H7 (cell line): ENCODE measurements at regions not wholly inside any gene's neighbourhood (a gene's known extent, or its start where the extent isn't known, plus 50 kb on each side); places are given as distances from the start of the nearest gene placed in this dataset.
"Not testable (repeated sequence)": the region's sequence is repeated elsewhere in the genome, so short reads cannot be mapped to it uniquely, and the experiment has no call there.

Experiments
- DNase-seq: peaks from one replicate; pipeline ENCODE4 v3.0.0; 2012
- H3K27me3 ChIP-seq: 2 replicates; pipeline ENCODE4 v1.6.0; 2011; ENCODE audit warnings: mild to moderate bottlenecking, low read length; ENCODE audit not compliant: control insufficient read depth, insufficient read depth
- H3K36me3 ChIP-seq: replicated peaks from 2 replicates; pipeline ENCODE4 v1.5.1; 2011; ENCODE audit warnings: low read length; ENCODE audit not compliant: control insufficient read depth, insufficient read depth
- H3K4me3 ChIP-seq: 2 replicates; pipeline ENCODE4 v1.5.1; 2011; ENCODE audit warnings: low read depth, mild to moderate bottlenecking, control low read depth, low read length, moderate library complexity; ENCODE audit not compliant: insufficient read depth

GRCh38 chr12:126436041-126436440, 1370.8 kb downstream of the AACS start:
- no peak for DNase-seq
- H3K27me3 ChIP-seq: no peaks in the 10 kb centered on the region
- H3K36me3 ChIP-seq: no peaks in the 10 kb centered on the region
- H3K4me3 ChIP-seq: no peak overlapping the region

- Histone ChIP-seq H3K27me3 (no peaks in the 10 kb centered on the region), H3K36me3 (no peaks in the 10 kb centered on the region), H3K4me3 (no peak overlapping the region)
- DNase-seq: no peak
These were observed 1372.7 kb downstream of the AACS start for GRCh38 chr12:126437934-126438333.

GRCh38 chr12:126443977-126444376, 1378.7 kb downstream of the AACS start:
- DNase-seq: no peak
- H3K4me3 ChIP-seq: no peak overlapping the region
- H3K27me3 ChIP-seq: no peaks in the 10 kb centered on the region
- H3K36me3 ChIP-seq: no peaks in the 10 kb centered on the region

GRCh38 chr12:126447346-126447745, 1382.1 kb downstream of the AACS start:
- no peaks in the 10 kb centered on the region for H3K36me3 ChIP-seq
- H3K4me3 ChIP-seq: no peak overlapping the region
- DNase-seq: no peak
- no peaks in the 10 kb centered on the region for H3K27me3 ChIP-seq

- no peaks in the 10 kb centered on the region for H3K36me3 ChIP-seq
These were observed 1386.6 kb downstream of the AACS start for GRCh38 chr12:126451809-126452208.

GRCh38 chr12:126452686-126453085, 1387.5 kb downstream of the AACS start:
- not testable (repeated sequence) for H3K4me3 ChIP-seq, DNase-seq, H3K27me3 ChIP-seq, H3K36me3 ChIP-seq

More at GRCh38 chr12:126451809-126452208, 1386.6 kb downstream of the AACS start:
- H3K4me3 ChIP-seq: no peak overlapping the region
- H3K27me3 ChIP-seq: no peaks in the 10 kb centered on the region
- DNase-seq: no peak

GRCh38 chr12:126454581-126454980, 1389.3 kb downstream of the AACS start:
- no peaks in the 10 kb centered on the region for H3K27me3 ChIP-seq
- no peak overlapping the region for H3K4me3 ChIP-seq
- H3K36me3 ChIP-seq: no peaks in the 10 kb centered on the region
- DNase-seq: no peak

- no peak for DNase-seq
- Histone ChIP-seq H3K36me3 (no peaks in the 10 kb centered on the region), H3K4me3 (no peak overlapping the region), H3K27me3 (no peaks in the 10 kb centered on the region)
These were observed 1392.5 kb downstream of the AACS start for GRCh38 chr12:126457776-126458175.

- DNase-seq: no peak
- H3K36me3 ChIP-seq: no peaks in the 10 kb centered on the region
- H3K27me3 ChIP-seq: no peaks in the 10 kb centered on the region
- H3K4me3 ChIP-seq: no peak overlapping the region
These were observed 1398.9 kb downstream of the AACS start for GRCh38 chr12:126464153-126464552.

- Histone ChIP-seq H3K27me3 (no peaks in the 10 kb centered on the region), H3K36me3 (no peaks in the 10 kb centered on the region), H3K4me3 (no peak overlapping the region)
- no peak for DNase-seq
These were observed 1404.0 kb downstream of the AACS start for GRCh38 chr12:126469211-126469610.

- no peak for DNase-seq
These were observed 1409.5 kb downstream of the AACS start for GRCh38 chr12:126474703-126475102.

GRCh38 chr12:126480451-126480850, 1415.2 kb downstream of the AACS start:
- no peaks in the 10 kb centered on the region for H3K27me3 ChIP-seq
- H3K36me3 ChIP-seq: no peaks in the 10 kb centered on the region
- no peak overlapping the region for H3K4me3 ChIP-seq
- peak; percentile 40 for DNase-seq

More at GRCh38 chr12:126474703-126475102, 1409.5 kb downstream of the AACS start:
- H3K36me3 ChIP-seq: no peaks in the 10 kb centered on the region
- H3K27me3 ChIP-seq: no peaks in the 10 kb centered on the region
- no peak overlapping the region for H3K4me3 ChIP-seq

- no peak for DNase-seq
- H3K36me3 ChIP-seq: no peaks in the 10 kb centered on the region
- no peaks in the 10 kb centered on the region for H3K27me3 ChIP-seq
- H3K4me3 ChIP-seq: no peak overlapping the region
These were observed 1416.5 kb downstream of the AACS start for GRCh38 chr12:126481688-126482087.

- Histone ChIP-seq H3K4me3 (no peak overlapping the region), H3K27me3 (no peaks in the 10 kb centered on the region), H3K36me3 (no peaks in the 10 kb centered on the region)
- DNase-seq: no peak
These were observed 1417.1 kb downstream of the AACS start for GRCh38 chr12:126482238-126482889.

GRCh38 chr12:126483145-126484068, 1418.2 kb downstream of the AACS start:
- no peaks in the 10 kb centered on the region for H3K36me3 ChIP-seq
- DNase-seq: no peak
- H3K4me3 ChIP-seq: no peak overlapping the region
- no peaks in the 10 kb centered on the region for H3K27me3 ChIP-seq
